Duodenal mucosa (tissue), 2 donors: ENCODE measurements at regions not wholly inside any gene's neighbourhood (a gene's known extent, or its start where the extent isn't known, plus 50 kb on each side); places are given as distances from the start of the nearest gene placed in this dataset.

Experiments used
- H3K27ac ChIP-seq: one replicate; pipeline ENCODE4 v1.7.0; 2013; ENCODE audit warnings: low read depth, low read length
- H3K27me3 ChIP-seq, 2 donors: one replicate each; pipeline ENCODE4 v1.7.0; 2013; ENCODE audit warnings: low read length in 2 of 2, control low read depth in 1 of 2; ENCODE audit not compliant: insufficient read depth in 2 of 2, control insufficient read depth in 1 of 2
- H3K36me3 ChIP-seq, 2 donors: one replicate each; pipeline ENCODE4 v1.7.0; 2013; ENCODE audit warnings: low read length in 2 of 2, control low read depth in 1 of 2; ENCODE audit not compliant: insufficient read depth in 2 of 2, control insufficient read depth in 1 of 2
- H3K4me1 ChIP-seq, 2 donors: one replicate each; pipeline ENCODE4 v1.7.0; 2013; ENCODE audit warnings: low read length in 2 of 2, control low read depth in 1 of 2; ENCODE audit not compliant: insufficient read depth in 2 of 2, control insufficient read depth in 1 of 2
- H3K4me3 ChIP-seq, 2 donors: one replicate each; pipeline ENCODE4 v1.7.0; 2013; ENCODE audit warnings: low read length in 2 of 2, low read depth in 1 of 2
- H3K9ac ChIP-seq, 2 donors: one replicate each; pipeline ENCODE4 v1.7.0; 2013; ENCODE audit warnings: low read length in 2 of 2, low read depth in 1 of 2
- H3K9me3 ChIP-seq, 2 donors: one replicate each; pipeline ENCODE4 v1.7.0; 2013; ENCODE audit warnings: low read length in 2 of 2, control low read depth in 1 of 2; ENCODE audit not compliant: control insufficient read depth in 1 of 2

GRCh38 chr13:50549221-50549942 is 294.1 kb downstream of the DLEU7 start:
- Histone ChIP-seq H3K4me3 (no peak overlapping the region), H3K9ac (no peak overlapping the region), H3K27me3 (no peaks in the 10 kb centered on the region), H3K9me3 (no peaks in the 10 kb centered on the region), H3K27ac (no peak overlapping the region), H3K36me3 (no peaks in the 10 kb centered on the region), H3K4me1 (no peaks in the 10 kb centered on the region)

GRCh38 chr13:50550151-50550550 is 293.3 kb downstream of the DLEU7 start:
- Histone ChIP-seq H3K4me3 (no peak overlapping the region), H3K27ac (no peak overlapping the region), H3K9ac (no peak overlapping the region), H3K27me3 (no peaks in the 10 kb centered on the region), H3K4me1 (no peaks in the 10 kb centered on the region), H3K9me3 (no peaks in the 10 kb centered on the region), H3K36me3 (no peaks in the 10 kb centered on the region)

GRCh38 chr13:50552424-50552966 is 291.0 kb downstream of the DLEU7 start:
- Histone ChIP-seq H3K9ac (no peak overlapping the region), H3K4me3 (no peak overlapping the region), H3K4me1 (no peaks in the 10 kb centered on the region), H3K27ac (no peak overlapping the region), H3K27me3 (no peaks in the 10 kb centered on the region), H3K9me3 (no peaks in the 10 kb centered on the region), H3K36me3 (no peaks in the 10 kb centered on the region)

GRCh38 chr13:50561739-50562138 is 281.8 kb downstream of the DLEU7 start:
- Histone ChIP-seq H3K36me3 (no peaks in the 10 kb centered on the region), H3K9ac (no peak overlapping the region), H3K4me1 (no peaks in the 10 kb centered on the region), H3K4me3 (no peak overlapping the region), H3K9me3 (peaks cover 0 to 2% of the 10 kb centered on the region in 2 donors), H3K27me3 (no peaks in the 10 kb centered on the region), H3K27ac (no peak overlapping the region)

- H3K36me3 ChIP-seq, result no peaks in the 10 kb centered on the region
- no peak overlapping the region for H3K9ac ChIP-seq
- H3K9me3 ChIP-seq, result peaks cover 0 to 4% of the 10 kb centered on the region in 2 donors
- H3K27ac ChIP-seq, result no peak overlapping the region
- no peaks in the 10 kb centered on the region for H3K27me3 ChIP-seq
- H3K4me3 ChIP-seq, result no peak overlapping the region
- no peaks in the 10 kb centered on the region for H3K4me1 ChIP-seq
Observed at GRCh38 chr13:50566646-50567045, 276.8 kb downstream of the DLEU7 start.

GRCh38 chr13:50572129-50572528 is 271.4 kb downstream of the DLEU7 start:
- no peaks in the 10 kb centered on the region for H3K4me1 ChIP-seq
- H3K4me3 ChIP-seq, result no peak overlapping the region
- H3K9me3 ChIP-seq, result no peaks in the 10 kb centered on the region
- H3K27me3 ChIP-seq, result no peaks in the 10 kb centered on the region
- H3K36me3 ChIP-seq, result no peaks in the 10 kb centered on the region
- no peak overlapping the region for H3K27ac ChIP-seq
- H3K9ac ChIP-seq, result no peak overlapping the region

GRCh38 chr13:50573066-50573465 is 270.4 kb downstream of the DLEU7 start:
- Histone ChIP-seq H3K4me1 (no peaks in the 10 kb centered on the region), H3K9me3 (no peaks in the 10 kb centered on the region), H3K27me3 (no peaks in the 10 kb centered on the region), H3K4me3 (no peak overlapping the region), H3K9ac (no peak overlapping the region), H3K27ac (no peak overlapping the region), H3K36me3 (no peaks in the 10 kb centered on the region)

GRCh38 chr13:50574731-50575130 is 268.8 kb downstream of the DLEU7 start:
- H3K9ac ChIP-seq, result no peak overlapping the region
- no peaks in the 10 kb centered on the region for H3K27me3 ChIP-seq
- no peaks in the 10 kb centered on the region for H3K9me3 ChIP-seq

GRCh38 chr13:50575138-50575537 is 268.4 kb downstream of the DLEU7 start:
- H3K4me1 ChIP-seq, result no peaks in the 10 kb centered on the region
- no peak overlapping the region for H3K9ac ChIP-seq
- H3K27ac ChIP-seq, result no peak overlapping the region
- no peaks in the 10 kb centered on the region for H3K27me3 ChIP-seq
- H3K9me3 ChIP-seq, result no peaks in the 10 kb centered on the region
- H3K36me3 ChIP-seq, result no peaks in the 10 kb centered on the region
- H3K4me3 ChIP-seq, result no peak overlapping the region

More at GRCh38 chr13:50574731-50575130, 268.8 kb downstream of the DLEU7 start:
- Histone ChIP-seq H3K4me3 (no peak overlapping the region), H3K36me3 (no peaks in the 10 kb centered on the region), H3K27ac (no peak overlapping the region), H3K4me1 (no peaks in the 10 kb centered on the region)

GRCh38 chr13:50576156-50576555 is 267.3 kb downstream of the DLEU7 start:
- Histone ChIP-seq H3K9ac (no peak overlapping the region), H3K4me3 (no peak overlapping the region), H3K27ac (no peak overlapping the region), H3K9me3 (no peaks in the 10 kb centered on the region), H3K4me1 (no peaks in the 10 kb centered on the region), H3K36me3 (no peaks in the 10 kb centered on the region), H3K27me3 (no peaks in the 10 kb centered on the region)
